ENCODE measurements at regions not wholly inside any gene's neighbourhood (a gene's known extent, or its start where the extent isn't known, plus 50 kb on each side); places are given as distances from the start of the nearest gene placed in this dataset.

GRCh38 chr1:232380131-232380530 is 249.8 kb downstream of the SIPA1L2 start:
- Mint-ChIP-seq H3K4me3 (no peak overlapping the region), H3K4me1 (peaks cover 17% of the 10 kb centered on the region), H3K27me3 (ENCODE audit: low read depth) (peaks cover 7% of the 10 kb centered on the region), H3K9me3 (no peaks in the 10 kb centered on the region), H3K36me3 (no peaks in the 10 kb centered on the region), H3K27ac (no peak overlapping the region)
- ChIA-PET CTCF (no interaction called here), POLR2A (no interaction called here)
- no peak for TF ChIP-seq NFATC4 (CRISPR knock-in tag; IDR thresholded peaks at IDR 0.05)
- TF ChIP-seq IRF1 (CRISPR knock-in tag; IDR thresholded peaks at IDR 0.05), result no peak
- no peak for TF ChIP-seq ATF6 (CRISPR knock-in tag; IDR thresholded peaks at IDR 0.05)
- TF ChIP-seq ESRRA (CRISPR knock-in tag; IDR thresholded peaks at IDR 0.05; ENCODE audit: borderline replicate concordance), result no peak
- TF ChIP-seq ETV6 (CRISPR knock-in tag; IDR thresholded peaks at IDR 0.05), result no peak
- no peak for TF ChIP-seq GTF2I (CRISPR knock-in tag; conservative IDR thresholded peaks at IDR 0.05)
- no peak for DNase-seq (ENCODE audit: low spot score)
- ATAC-seq, result no peak

- Mint-ChIP-seq H3K4me3 (no peak overlapping the region), H3K36me3 (no peaks in the 10 kb centered on the region), H3K4me1 (peaks cover 20% of the 10 kb centered on the region), H3K27me3 (ENCODE audit: low read depth) (peaks cover 7% of the 10 kb centered on the region), H3K9me3 (no peaks in the 10 kb centered on the region), H3K27ac (no peak overlapping the region)
- DNase-seq (ENCODE audit: low spot score) (no peak), ATAC-seq (no peak)
- POLR2A ChIA-PET, result no interaction called here
- CTCF ChIA-PET, result no interaction called here
- no peak for TF ChIP-seq ZNF219 (CRISPR knock-in tag; IDR thresholded peaks at IDR 0.05; ENCODE audit: borderline replicate concordance)
Observed at GRCh38 chr1:232379063-232379434, 250.9 kb downstream of the SIPA1L2 start.

DNA sequence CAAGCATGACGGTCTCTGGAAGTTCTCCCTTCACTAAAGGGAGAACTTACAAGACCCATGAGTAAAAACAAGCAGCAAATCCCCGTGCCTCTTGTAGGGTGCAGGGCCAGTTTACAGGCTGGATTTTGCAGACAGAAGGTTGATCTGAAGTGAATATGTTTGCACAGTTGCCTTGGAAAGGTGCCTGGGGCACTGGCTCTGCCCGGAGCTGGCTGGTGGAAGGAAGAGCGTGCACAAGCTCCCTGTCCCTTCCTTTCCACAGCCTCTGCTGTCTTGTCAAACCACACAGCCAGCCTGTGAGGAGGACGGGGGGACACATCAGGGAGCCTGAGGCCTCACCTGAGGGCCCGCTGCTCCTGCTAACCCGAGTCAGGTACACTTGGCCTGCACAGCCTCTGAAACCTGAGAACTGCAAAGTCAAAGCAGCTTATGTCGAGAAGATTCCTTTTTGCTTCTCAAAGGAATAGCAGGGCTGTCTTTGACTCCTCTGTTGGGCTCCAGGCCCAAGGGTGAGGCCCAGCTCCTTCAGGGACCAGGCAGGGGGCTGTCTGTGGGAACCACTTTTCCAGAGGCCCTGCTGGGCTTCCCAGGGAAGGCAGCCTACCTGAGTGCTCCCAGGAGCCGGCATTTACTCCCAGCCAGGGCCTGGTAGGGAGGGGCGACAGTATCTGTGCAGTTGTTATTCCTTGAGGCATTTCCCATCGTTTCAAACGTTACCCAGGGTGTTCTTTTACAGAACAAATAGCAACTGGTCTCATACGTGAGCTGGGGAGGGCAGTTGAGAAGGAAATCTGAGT is 251.5 kb downstream of the SIPA1L2 start:
- ChIA-PET CTCF (no interaction called here), POLR2A (no interaction called here)
- no peak overlapping the region for H3K4me3 Mint-ChIP-seq
- H3K36me3 Mint-ChIP-seq, result no peaks in the 10 kb centered on the region
- H3K27me3 Mint-ChIP-seq (ENCODE audit: low read depth), result peaks cover 7% of the 10 kb centered on the region
- peaks cover 25% of the 10 kb centered on the region for H3K4me1 Mint-ChIP-seq
- TF ChIP-seq FOXK1 (CRISPR knock-in tag; IDR thresholded peaks at IDR 0.05) (no peak), TEAD1 (CRISPR knock-in tag; IDR thresholded peaks at IDR 0.05) (no peak), KAT7 (CRISPR knock-in tag; IDR thresholded peaks at IDR 0.05; ENCODE audit: borderline replicate concordance) (no peak), ZNF423 (CRISPR knock-in tag; IDR thresholded peaks at IDR 0.05) (peak; percentile 71), ZNF121 (CRISPR knock-in tag; IDR thresholded peaks at IDR 0.05) (peak; percentile 46; the same call in 1 of the 2 replicates)
- H3K9me3 Mint-ChIP-seq, result no peaks in the 10 kb centered on the region
- peak; percentile 48 for ATAC-seq
- H3K27ac Mint-ChIP-seq, result no peak overlapping the region
- DNase-seq (ENCODE audit: low spot score), result no peak

DNA sequence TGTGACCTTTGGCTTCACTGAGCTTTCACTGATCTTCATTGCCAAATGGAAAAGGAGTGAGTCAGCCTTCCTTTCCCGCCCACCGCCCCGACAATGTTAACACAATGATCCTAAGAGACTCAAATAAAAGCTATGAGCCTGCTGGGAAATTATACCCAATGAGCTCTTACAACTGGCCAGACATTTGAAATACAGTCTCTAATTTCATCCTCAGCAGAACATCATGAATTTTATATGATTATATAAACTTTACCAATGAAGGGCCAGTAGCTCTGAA is 252.5 kb downstream of the SIPA1L2 start:
- Mint-ChIP-seq H3K27me3 (ENCODE audit: low read depth) (peaks cover 6% of the 10 kb centered on the region), H3K27ac (no peak overlapping the region), H3K4me1 (peaks cover 25% of the 10 kb centered on the region), H3K4me3 (no peak overlapping the region), H3K9me3 (no peaks in the 10 kb centered on the region), H3K36me3 (no peaks in the 10 kb centered on the region)
- no peak for ATAC-seq
- ChIA-PET CTCF (no interaction called here), POLR2A (no interaction called here)
- DNase-seq (ENCODE audit: low spot score), result no peak
- TF ChIP-seq TCF7 (CRISPR knock-in tag; IDR thresholded peaks at IDR 0.05; ENCODE audit: low read depth) (no peak), SOX15 (CRISPR knock-in tag; IDR thresholded peaks at IDR 0.05) (no peak), NFE2L1 (CRISPR knock-in tag; IDR thresholded peaks at IDR 0.05) (no peak), IRF2 (CRISPR knock-in tag; IDR thresholded peaks at IDR 0.05; ENCODE audit: borderline replicate concordance, low read depth) (no peak), FOXK1 (CRISPR knock-in tag; IDR thresholded peaks at IDR 0.05) (no peak), ZBTB21 (CRISPR knock-in tag; IDR thresholded peaks at IDR 0.05; ENCODE audit: borderline replicate concordance) (no peak), FOXP1 (CRISPR knock-in tag; IDR thresholded peaks at IDR 0.05; ENCODE audit: borderline replicate concordance) (no peak), MLX (CRISPR knock-in tag; IDR thresholded peaks at IDR 0.05) (no peak), OVOL2 (CRISPR knock-in tag; IDR thresholded peaks at IDR 0.05; ENCODE audit: borderline replicate concordance) (no peak)
